Inflammatory macrophage (primary cell): ENCODE measurements at regions not wholly inside any gene's neighbourhood (a gene's known extent, or its start where the extent isn't known, plus 50 kb on each side); places are given as distances from the start of the nearest gene placed in this dataset.
"Not testable (repeated sequence)": the region's sequence is repeated elsewhere in the genome, so short reads cannot be mapped to it uniquely, and the experiment has no call there.

Experiments
- DNase-seq, 2 donors: peaks; one replicate each; pipeline ENCODE4 v3.0.0-alpha.2; 2020 to 2022

DNA sequence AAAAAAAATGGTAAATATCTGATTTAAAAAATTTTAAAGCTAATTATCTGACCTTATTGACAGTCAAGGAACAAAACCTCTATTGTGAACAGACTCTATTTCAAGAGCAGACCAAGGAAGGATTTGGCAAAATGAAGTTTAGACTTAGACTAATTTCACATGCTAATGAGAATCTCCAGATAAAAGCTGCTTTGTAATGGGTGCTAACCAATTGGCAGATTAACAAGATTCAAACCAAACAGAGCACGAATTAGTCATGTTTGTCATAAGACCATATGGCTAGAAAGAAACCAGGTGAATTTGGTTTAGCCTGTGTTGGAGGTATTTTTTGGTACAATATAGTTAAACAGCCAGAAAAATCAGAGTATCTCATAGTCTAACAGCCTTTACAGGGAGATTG is 429.1 kb upstream of the NFE2L3 start:
- DNase-seq, result no peak

DNA sequence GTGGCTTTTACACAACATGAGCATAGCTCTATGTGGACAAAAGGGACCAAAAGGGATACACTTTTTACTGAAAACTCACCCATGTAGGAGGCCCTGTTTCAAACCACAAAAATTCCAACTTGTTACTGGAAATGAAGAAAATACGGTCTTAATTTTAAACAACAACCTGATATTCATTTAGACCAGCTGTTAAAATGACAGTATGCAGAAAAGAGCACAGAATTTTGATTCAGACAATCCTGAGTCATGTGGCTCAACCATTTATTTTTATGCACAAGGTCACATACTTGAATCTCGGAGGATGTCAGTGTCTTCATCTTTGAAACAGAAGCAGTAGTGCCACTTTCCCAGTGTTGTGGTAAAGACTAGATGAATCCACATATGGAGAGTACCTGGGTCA is 426.5 kb upstream of the NFE2L3 start:
- no peak for DNase-seq

DNA sequence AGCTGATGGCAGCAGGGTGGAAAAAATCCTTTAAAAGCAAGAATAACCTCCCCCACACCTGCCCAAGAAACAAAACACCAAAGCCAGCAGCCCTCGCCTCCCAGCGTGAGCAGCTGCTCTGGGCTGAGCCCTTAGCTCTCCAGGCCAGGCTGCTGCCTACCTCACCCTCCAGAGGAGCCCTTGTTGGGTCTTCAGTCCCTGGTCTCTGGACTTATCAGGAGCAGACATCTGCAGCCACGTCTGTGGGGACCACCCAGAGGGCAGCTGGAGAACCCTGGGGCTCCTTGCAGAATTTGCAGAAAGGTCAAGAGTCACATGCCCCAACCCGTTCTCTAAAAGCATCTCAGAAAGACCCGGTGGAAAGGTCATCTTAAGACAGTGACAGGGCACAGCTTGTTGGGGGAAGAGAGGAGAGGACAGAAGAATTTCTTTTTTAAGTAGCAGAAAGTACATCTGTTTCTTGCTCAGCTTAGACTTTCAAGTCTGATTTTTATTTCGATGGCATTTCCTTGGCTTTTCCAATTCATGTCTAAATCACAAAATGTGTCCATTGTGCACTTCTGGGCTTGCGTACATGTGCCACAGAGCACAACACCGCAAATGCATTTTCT is 425.7 kb upstream of the NFE2L3 start:
- no peak for DNase-seq

DNA sequence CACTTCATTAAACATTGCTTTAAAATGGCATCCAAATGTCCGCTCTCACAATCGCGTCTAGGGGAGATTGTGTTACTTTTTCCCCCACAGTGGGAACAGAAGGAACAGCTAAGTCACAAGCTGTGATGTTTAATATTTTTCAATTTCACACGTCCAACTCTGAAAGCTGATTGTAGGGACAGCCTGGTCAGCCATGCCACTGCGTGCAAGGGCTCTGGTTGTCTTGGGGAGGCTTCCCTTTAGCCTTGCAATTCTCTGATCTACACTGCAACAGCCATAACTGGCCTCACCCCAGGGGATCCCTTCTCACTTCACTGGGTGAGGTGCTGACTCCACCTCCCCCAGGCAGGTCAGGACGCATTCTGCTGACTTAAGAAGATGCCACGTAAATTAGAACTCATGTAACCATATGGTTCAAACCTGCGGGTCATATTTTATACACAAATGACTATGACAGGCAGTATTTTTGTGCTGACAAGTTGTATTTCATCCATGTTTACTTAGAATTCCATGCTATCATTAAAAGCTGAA is 425.2 kb upstream of the NFE2L3 start:
- DNase-seq, result no peak

DNA sequence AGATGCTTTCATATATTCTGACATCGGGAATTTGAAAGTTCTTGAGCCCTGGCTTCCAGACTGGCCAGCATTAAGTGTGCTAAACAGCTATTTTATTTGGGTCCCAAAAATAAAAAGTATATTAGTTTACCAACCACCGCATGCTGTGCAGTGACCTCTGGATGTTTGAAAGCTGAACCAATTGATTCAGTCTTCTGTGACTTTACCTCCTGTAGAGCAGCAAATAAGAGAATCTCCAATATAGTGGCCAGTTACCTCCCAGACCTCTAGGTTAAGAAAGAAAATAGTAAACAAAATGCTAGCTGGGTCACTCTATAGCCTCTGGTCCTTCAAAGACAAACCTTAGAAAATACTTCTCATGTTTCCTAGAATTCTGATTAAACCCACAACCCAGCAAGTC is 424.6 kb upstream of the NFE2L3 start:
- no peak for DNase-seq

DNA sequence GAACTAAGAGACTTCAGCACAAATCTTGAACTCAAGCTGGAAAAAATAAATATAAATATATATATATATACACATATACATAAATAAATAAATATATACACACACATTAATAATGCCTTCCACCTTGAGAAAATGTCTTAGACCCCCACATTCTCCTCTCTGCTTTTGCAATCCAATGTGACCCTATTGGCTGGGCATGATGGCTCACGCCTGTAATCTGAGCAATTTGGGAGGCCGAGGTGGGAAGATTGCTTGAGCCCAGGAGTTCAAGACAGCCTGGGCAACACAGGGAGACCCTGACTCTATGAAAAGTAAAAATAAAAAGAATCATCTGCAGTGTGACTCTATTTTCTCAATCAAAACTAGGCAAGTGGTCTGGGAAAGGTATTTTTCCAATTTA is 424.1 kb upstream of the NFE2L3 start:
- no peak for DNase-seq

DNA sequence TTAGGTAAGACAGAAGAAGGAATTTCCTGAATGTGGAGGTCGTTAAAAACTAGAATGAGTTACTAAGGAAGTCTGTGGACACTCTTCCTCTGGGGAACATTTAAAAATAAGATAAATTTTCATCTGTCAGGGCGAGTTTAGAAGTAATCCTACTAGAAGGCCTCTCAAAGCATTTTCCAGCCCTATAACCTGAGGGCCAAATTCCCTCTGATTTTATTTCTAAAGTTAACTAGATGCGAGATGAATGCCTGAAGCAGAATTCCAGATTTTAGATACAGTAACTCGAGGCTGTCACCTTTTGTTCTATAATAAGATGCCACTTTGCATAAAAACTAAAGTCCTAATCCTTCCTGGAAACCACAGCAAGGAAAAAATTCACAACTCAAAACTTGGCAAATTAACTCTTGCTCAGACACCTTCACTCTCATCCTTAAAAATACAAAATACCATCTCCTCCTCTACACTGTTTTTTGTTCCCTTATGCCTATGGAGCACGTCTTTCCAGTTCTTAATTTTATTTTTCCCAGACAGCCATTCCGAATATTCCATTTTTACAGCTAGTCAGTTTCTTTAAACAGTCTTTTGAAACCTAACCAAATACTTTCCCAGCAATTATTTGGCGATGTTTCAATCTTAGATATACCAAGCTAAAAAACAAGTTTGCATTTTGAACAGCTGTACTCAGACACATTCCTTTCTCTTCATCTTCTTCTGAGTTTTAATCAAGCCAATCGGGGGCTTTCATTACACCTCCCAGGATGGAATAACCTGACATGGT is 420.7 kb upstream of the NFE2L3 start:
- no peak for DNase-seq

DNA sequence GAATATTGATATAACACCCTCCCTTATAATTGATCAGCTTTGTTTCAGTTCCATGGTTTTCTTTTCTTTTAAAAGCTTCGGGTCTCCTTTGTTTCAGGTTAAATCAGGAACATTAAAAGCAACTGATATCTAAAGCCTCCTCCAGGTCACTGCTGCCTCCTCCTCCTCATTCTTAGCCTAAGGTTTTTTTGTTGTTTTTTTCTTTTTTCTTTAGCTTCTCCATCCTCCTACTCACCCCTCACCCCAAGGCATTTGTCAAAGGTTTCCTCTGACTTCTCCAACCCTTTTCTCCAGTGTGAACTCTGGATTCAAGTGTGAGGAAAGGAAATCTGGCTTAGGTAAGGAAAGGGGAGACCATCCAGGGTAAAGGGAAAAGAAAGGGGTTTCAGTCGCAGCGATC is 420.2 kb upstream of the NFE2L3 start:
- DNase-seq, result no peak

DNA sequence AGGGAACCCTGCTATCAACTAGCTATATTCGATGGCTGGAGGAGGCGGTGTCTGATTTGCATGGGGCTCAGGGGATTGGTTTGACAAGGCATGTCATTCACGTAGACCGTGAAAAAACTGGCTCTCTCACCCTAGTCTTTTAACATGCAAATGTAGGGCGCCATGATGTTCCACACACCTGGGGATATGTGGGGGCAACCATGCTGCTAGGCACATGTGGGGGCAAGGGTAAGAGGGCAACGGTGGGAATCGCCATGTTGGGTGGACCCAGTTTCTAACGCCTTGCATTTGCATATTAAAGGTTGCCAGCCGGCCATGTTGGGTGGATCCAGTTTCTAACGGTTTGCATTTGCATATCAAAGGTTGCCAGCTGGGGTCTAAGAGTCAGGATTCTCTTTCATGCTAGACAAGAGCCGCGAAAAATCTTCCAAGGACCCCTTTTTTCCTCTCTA is 419.2 kb upstream of the NFE2L3 start:
- DNase-seq, result no peak

DNA sequence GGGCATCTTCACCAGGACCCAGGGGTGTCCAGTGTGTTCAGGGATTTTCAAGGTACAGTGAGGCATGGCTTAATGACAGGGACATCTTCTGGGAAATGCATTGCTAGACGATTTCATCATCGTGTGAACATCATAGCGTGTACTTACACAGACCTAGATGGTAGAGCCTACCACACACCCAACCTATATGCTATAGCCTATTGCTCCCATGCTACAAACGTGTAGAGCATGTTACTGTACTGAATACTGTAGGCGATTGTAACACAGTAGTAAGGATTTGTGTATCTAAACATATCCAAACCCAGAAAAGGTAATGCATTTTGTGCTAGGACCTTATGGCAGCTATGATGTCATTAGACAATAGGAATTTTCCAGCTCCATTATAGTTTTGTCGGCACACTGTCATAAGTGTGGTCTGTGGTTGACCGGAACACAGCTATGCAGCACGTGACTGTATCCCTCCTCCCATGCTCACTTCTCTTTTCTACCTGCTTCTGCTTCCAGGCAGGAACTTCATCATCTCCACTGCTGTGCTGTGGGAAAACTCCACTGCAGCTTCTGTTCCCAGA is 416.2 kb upstream of the NFE2L3 start:
- peak in 1 of 2 donors; percentile 1 for DNase-seq

DNA sequence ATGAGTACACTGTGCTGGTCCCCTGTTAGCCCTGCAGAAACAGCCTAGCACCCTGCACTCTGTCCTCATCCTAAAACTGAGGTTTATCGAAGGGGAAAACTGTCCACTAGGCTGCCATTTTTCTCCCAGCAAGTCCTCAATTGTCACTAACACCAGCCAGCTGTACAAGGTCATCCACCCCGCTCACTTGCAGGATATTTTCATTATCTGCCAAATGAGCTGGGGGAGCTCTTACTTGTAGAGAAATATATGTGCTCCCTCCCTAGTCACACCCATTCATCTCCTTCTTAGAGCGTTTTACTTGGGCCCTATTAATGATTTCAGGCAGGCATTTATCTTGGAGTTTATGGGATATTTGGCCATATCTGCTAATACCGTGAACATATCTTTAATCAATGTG is 413.5 kb upstream of the NFE2L3 start:
- no peak for DNase-seq

DNA sequence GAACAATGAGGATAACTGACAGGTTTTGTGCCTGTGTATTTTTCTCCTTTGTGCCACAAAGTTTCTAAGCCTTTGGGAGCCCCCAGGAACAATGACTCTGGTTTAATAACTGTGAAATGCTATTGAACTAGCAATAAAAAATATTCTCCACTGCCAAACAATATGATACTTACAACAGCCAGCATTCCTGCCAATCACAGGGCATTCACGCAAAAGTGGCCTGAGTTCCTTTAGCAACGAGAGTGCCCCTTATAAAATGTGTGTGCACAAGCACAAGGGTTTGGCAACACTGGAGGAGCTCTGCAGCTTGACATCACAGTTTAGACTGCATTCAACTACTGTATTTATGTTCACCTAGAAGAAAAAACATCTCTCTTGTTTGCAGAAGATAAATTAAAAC is 412.9 kb upstream of the NFE2L3 start:
- no peak for DNase-seq

DNA sequence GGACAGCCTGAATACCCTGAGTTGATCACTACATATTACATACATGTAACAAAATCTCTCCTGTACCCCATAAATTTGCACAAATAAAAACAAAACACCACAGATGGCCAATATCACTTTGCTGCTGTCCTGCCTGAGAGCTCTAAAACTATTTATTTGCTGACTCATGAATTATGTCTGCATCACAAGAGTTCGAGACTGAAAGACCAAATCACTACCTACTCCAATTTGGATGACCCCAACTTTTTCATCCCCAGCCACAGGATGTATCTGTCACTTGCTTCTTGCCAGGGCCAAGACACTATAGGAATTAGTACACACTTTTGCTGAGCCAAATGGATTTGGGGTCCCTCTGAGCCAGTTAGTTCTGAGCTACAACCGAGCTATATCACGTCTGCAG is 409.7 kb upstream of the NFE2L3 start:
- DNase-seq, result no peak

DNA sequence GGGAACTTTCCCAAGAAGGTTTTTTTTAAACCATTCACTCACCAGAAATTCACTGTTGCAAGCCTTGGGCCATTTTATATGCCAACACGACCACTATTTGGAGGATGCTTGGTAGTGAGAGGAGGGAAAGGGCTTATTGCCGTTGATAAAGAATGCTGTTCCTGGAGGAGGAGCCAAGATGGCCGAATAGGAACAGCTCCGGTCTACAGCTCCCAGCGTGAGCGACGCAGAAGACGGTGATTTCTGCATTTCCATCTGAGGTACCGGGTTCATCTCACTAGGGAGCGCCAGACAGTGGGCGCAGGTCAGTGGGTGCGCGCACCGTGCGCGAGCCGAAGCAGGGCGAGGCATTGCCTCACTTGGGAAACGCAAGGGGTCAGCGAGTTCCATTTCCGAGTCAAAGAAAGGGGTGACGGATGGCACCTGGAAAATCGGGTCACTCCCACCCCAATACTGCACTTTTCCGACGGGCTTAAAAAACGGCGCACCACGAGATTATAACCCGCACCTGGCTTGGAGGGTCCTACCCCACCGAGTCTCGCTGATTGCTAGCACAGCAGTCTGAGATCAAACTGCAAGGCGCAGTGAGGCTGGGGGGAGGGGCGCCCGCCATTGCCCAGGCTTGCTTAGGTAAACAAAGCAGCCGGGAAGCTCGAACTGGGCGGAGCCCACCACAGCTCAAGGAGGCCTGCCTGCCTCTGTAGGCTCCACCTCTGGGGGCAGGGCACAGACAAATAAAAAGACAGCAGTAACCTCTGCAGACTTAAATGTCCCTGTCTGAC is 408.1 kb upstream of the NFE2L3 start:
- DNase-seq, result not testable (repeated sequence)

DNA sequence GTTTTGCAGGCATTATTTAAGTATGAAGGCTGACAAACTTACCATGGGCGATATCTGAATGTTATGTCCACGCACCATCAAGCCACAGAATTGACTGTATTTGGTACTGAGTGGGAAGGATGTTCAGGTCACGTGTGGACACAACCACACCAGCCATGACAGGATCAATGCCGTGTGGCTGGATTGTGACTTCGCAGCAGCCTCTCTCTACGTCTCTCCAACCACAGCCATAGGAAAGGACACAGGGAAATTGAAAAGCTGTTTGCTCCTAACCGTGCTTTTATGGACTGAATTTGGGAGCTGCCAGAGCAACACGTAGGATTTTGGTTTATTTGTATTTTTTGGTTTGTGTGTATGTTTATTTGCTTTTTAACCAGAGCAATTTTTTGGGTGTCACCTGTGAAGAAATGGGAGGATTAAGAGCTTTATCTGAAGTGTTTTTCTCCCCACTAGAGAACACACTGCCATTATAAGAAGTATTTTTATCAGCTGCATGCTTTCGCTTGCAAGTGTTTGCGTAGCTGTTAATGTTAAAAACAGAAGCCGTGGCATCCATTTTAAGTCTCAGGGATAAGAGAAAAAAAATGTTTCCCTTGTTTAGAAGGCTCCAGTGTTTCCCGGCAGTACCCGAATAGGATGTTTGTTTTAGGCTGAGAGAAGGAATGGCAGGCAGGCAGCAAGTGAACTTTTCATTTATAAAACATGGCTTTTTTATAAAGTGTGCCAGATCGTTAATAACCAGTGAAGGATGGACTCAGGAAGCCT is 401.1 kb upstream of the NFE2L3 start:
- DNase-seq, result no peak

DNA sequence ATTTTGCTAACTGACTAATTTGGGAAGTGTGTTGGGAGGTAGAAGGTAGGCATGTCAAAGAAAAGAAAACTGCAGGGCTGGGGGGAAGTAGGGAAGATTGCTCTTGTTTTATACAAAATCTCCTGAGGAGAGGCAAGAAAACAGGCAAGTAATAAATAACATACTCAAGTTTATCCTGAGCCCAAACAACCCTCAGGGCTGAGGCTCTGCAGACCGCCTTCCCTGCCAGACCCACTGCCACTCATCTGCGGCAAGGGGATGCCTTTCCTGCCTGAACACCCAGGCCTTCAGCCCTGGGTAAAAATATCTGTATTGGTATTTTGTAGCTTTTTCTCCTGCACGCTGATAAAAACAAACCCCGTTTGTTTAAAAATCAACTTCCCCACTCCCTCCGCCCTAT is 399.8 kb upstream of the NFE2L3 start:
- DNase-seq, result no peak

DNA sequence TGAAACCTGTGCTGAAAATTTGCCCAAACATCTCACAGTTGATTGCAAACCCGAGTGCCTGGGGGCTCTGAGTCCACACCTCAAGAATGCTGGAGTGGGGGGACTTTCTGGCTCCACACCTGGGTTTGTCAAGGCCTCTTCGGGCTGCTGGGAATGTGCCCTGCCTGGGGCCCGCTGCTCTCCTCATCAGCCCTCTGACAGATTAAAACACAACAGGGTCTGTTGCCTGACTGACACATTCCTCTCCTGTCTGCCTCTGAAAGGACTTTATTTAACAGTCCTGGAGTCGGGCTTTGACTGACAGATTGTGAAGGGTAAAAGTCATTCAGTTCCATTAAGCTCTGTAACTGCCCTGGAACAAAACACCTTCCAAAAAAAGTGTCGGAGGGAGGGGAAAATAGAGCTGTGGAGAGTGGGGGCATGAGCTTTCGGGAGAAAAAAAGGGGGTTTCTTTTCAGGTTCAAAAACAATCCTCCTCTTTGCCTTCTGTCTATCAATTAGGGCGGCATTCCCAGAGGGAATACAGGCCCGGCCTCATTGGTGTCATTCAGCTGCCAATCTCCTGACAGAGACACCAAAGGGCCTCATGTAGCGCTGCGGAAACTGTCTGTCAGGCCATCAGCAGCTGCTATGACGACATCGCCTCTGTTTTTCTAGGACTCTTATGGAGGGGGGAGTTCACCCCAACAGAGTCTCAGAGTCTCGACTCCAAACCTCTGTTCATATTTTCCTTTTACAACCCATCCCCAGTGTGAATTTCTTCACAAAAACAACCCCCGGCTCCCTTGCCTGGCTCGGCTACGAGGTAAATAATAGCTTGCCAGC is 398.8 kb upstream of the NFE2L3 start:
- DNase-seq, result no peak

DNA sequence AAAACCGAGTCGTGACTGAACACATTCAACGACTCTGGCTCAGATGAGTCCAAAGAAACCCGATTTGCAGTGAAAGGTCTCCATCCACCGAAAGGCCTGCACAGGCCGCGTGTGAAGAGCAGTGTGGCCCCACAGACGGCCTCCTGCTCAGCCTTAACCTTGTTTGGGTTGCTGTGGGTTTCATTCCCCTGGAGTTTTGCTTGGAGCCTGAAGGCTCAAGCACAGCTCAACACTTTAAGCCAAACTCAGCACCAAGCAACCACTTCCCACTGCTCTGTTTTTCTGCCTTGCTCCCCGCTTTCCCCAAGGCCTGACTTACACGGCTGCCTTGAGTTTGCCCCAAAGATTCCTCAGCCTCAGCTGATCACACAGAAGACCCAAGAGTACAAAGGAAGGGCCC is 398.2 kb upstream of the NFE2L3 start:
- no peak for DNase-seq

DNA sequence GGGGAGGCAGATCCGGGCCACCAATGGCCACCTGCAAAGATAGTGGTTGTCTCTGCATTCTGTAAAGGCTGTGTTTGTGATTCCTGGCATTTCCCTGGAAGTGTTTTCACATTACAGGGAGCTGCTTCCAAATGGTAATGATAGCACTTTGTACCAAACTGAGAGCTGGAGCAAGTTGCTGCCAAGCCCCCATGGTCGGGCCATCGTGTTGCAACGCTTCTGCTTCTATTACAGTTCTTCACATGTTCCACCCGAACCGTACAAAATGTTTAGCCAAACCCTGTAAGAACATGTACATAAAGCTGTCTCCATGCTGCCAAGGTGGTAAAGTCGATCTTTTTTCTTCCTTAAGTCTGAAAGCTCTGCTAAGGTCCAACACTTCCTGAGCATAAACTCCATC is 397.7 kb upstream of the NFE2L3 start:
- DNase-seq, result no peak

DNA sequence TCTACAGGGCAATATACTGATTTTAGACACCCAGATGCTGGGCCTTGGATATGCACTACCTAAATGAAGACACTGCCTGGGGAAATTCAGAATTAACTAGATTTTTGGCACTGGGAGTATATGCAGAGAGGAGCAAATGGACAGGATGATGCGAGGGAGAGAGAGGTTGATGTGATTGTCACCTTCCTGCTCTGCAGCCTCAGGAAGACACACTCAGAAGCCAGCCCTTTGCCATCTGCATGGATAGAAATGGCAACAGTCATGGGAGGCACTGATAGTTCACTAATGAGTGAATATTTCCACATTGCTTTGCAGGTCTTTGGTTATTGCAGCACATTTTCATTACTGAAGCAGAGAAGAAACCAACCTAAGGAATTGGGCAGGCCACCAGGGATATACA is 397.2 kb upstream of the NFE2L3 start:
- DNase-seq, result no peak

DNA sequence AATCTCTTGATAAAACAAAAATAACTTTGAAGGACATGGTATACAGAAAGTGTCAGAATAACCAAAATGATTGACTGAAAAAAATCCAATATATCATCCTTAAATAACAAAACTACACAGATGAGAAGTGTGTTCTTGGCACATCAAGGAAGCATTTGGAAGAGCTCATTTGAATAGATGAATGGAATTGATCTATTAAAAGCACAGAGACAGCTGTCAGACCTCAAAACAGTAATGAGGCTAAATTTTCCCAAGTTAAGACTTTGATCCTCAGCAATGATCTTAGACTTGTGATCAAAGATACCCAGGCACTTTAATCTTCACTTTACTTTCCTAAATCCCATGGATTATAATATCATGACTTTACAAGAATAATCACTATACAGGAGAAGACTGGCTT is 395.4 kb upstream of the NFE2L3 start:
- DNase-seq, result no peak

DNA sequence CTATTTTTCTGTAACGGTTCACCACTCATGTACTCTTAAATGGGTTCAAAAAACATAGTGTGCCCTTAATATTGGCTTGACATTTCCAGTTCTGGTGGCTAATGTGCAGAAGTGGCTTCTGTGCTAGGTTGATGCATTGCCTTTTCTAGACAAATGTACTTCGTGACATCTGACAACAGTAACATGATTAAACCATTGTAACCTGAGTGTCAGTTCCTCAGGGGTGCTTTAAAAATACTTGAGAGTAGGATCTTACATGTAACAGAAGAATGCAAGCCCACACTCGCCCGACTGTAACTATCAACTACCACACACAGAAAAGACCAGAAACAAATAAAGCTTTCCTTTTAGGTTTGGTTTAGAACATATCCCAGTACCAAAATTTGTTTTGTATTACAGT is 393.4 kb upstream of the NFE2L3 start:
- DNase-seq, result no peak
